BLaER1 treated with 17β-estradiol and CSF1 and Interleukin-3, amounts not matched to agents 10 nM and 100 nM (cell line): ENCODE measurements at regions not wholly inside any gene's neighbourhood (a gene's known extent, or its start where the extent isn't known, plus 50 kb on each side); places are given as distances from the start of the nearest gene placed in this dataset.
A peak's percentile ranks its signal among the peaks of the same experiment; 100 is the strongest.

ENCODE experiments used
- H3K27ac ChIP-seq, 11 experiments: shearing (Covaris generic); formaldehyde crosslinking; 2 replicates each; pipeline ENCODE4 v1.8.1; 2022
- H3K27me3 ChIP-seq, 11 experiments: shearing (Covaris generic); formaldehyde crosslinking; 2 replicates each; pipeline ENCODE4 v1.8.1; 2022
- H3K36me3 ChIP-seq, 11 experiments: shearing (Covaris generic); formaldehyde crosslinking; 2 replicates each; pipeline ENCODE4 v1.8.1; 2022
- H3K4me1 ChIP-seq, 10 experiments: shearing (Covaris generic); formaldehyde crosslinking; 2 replicates each; pipeline ENCODE4 v1.8.1; 2022
- H3K4me2 ChIP-seq, 11 experiments: shearing (Covaris generic); formaldehyde crosslinking; 2 replicates each; pipeline ENCODE4 v1.8.1; 2022
- H3K4me3 ChIP-seq, 10 experiments: shearing (Covaris generic); formaldehyde crosslinking; 2 replicates each; pipeline ENCODE4 v1.8.1; 2022
- H3K9ac ChIP-seq, 11 experiments: shearing (Covaris generic); formaldehyde crosslinking; 2 replicates each; pipeline ENCODE4 v1.8.1; 2022
- H3K9me3 ChIP-seq, 11 experiments: shearing (Covaris generic); formaldehyde crosslinking; replicated peaks in 1 of 11; 2 replicates each; pipeline ENCODE4 v1.8.1; 2022
- H4K20me1 ChIP-seq, 11 experiments: shearing (Covaris generic); formaldehyde crosslinking; 2 replicates each; pipeline ENCODE4 v1.8.1; 2022
- Cebpa-rat ChIP-seq, 11 experiments: shearing (Covaris generic); IDR thresholded peaks; 2 replicates each; pipeline ENCODE4 v1.8.1; 2022

- no peaks in the 10 kb centered on the region for H3K9me3 ChIP-seq
- H4K20me1 ChIP-seq: 0 out of 22 replicates have a peak, but pooled peaks cover 0 to 6% (median 0%) of the 10 kb centered on the region in 11 experiments
- no peak overlapping the region for H3K4me3 ChIP-seq
- H3K27ac ChIP-seq: no peak overlapping the region
- H3K27me3 ChIP-seq: no peaks in the 10 kb centered on the region
- TF ChIP-seq Cebpa-rat (IDR thresholded peaks at IDR 0.05): no peak
- no peaks in the 10 kb centered on the region for H3K36me3 ChIP-seq
- H3K4me1 ChIP-seq: peaks cover 0 to 23% (median 2%) of the 10 kb centered on the region in 10 experiments; a peak in 6 of 20 replicates
- H3K9ac ChIP-seq: no peak overlapping the region
- peak overlapping the region in 1 of 11 experiments; percentile 10; a peak in 1 of 22 replicates for H3K4me2 ChIP-seq
Measured at GRCh38 chr5:141787376-141787775, 90.8 kb downstream of the PCDH1 start.

- no peak overlapping the region for H3K4me2 ChIP-seq
- 0 out of 22 replicates have a peak, but pooled peaks cover 0 to 6% (median 0%) of the 10 kb centered on the region in 11 experiments for H4K20me1 ChIP-seq
- H3K9me3 ChIP-seq: no peaks in the 10 kb centered on the region
- no peak overlapping the region for H3K4me3 ChIP-seq
- no peak for TF ChIP-seq Cebpa-rat (IDR thresholded peaks at IDR 0.05)
- no peak overlapping the region for H3K9ac ChIP-seq
- H3K27me3 ChIP-seq: no peaks in the 10 kb centered on the region
- no peak overlapping the region for H3K27ac ChIP-seq
- no peaks in the 10 kb centered on the region for H3K36me3 ChIP-seq
- peaks cover 1 to 28% (median 4%) of the 10 kb centered on the region in 10 experiments; a peak in 15 of 20 replicates for H3K4me1 ChIP-seq
Measured at GRCh38 chr5:141786700-141787099, 91.5 kb downstream of the PCDH1 start.

GRCh38 chr5:141785711-141786110 lies 92.5 kb downstream of the PCDH1 start:
- H3K4me2 ChIP-seq: no peak overlapping the region
- no peaks in the 10 kb centered on the region for H3K27me3 ChIP-seq
- no peak overlapping the region for H3K9ac ChIP-seq
- no peaks in the 10 kb centered on the region for H3K36me3 ChIP-seq
- no peaks in the 10 kb centered on the region for H3K9me3 ChIP-seq
- TF ChIP-seq Cebpa-rat (IDR thresholded peaks at IDR 0.05): no peak
- peaks cover 6 to 37% (median 13%) of the 10 kb centered on the region in 10 experiments; a peak in 17 of 20 replicates for H3K4me1 ChIP-seq
- H3K27ac ChIP-seq: no peak overlapping the region
- H3K4me3 ChIP-seq: no peak overlapping the region
- H4K20me1 ChIP-seq: 0 out of 22 replicates have a peak, but pooled peaks cover 0 to 6% (median 0%) of the 10 kb centered on the region in 11 experiments

GRCh38 chr5:141785135-141785534 lies 93.1 kb downstream of the PCDH1 start:
- H4K20me1 ChIP-seq: 0 out of 22 replicates have a peak, but pooled peaks cover 0 to 6% (median 0%) of the 10 kb centered on the region in 11 experiments
- no peaks in the 10 kb centered on the region for H3K9me3 ChIP-seq
- H3K4me3 ChIP-seq: no peak overlapping the region
- no peaks in the 10 kb centered on the region for H3K36me3 ChIP-seq
- H3K4me1 ChIP-seq: peaks cover 6 to 43% (median 19%) of the 10 kb centered on the region in 10 experiments; a peak in 17 of 20 replicates
- no peaks in the 10 kb centered on the region for H3K27me3 ChIP-seq
- H3K4me2 ChIP-seq: no peak overlapping the region
- no peak overlapping the region for H3K9ac ChIP-seq
- TF ChIP-seq Cebpa-rat (IDR thresholded peaks at IDR 0.05): no peak
- H3K27ac ChIP-seq: no peak overlapping the region

- TF ChIP-seq Cebpa-rat (IDR thresholded peaks at IDR 0.05): no peak
Measured at GRCh38 chr5:141784529-141784928, 93.7 kb downstream of the PCDH1 start.

GRCh38 chr5:141783947-141784296 lies 94.3 kb downstream of the PCDH1 start:
- H3K27me3 ChIP-seq: no peaks in the 10 kb centered on the region

More at GRCh38 chr5:141784529-141784928, 93.7 kb downstream of the PCDH1 start:
- Histone ChIP-seq H3K4me3 (no peak overlapping the region), H3K9me3 (no peaks in the 10 kb centered on the region), H3K27me3 (no peaks in the 10 kb centered on the region), H3K4me1 (peaks cover 12 to 49% (median 25%) of the 10 kb centered on the region in 10 experiments), H3K27ac (no peak overlapping the region), H3K36me3 (no peaks in the 10 kb centered on the region), H3K4me2 (no peak overlapping the region), H3K9ac (no peak overlapping the region), H4K20me1 (0 out of 22 replicates have a peak, but pooled peaks cover 0 to 6% (median 0%) of the 10 kb centered on the region in 11 experiments)

GRCh38 chr5:141783005-141783946 lies 94.9 kb downstream of the PCDH1 start:
- H3K27ac ChIP-seq: peak overlapping the region in 2 of 11 experiments; percentile 3 to 28; a peak in 1 of 22 replicates
- no peaks in the 10 kb centered on the region for H3K9me3 ChIP-seq
- 0 out of 22 replicates have a peak, but pooled peaks cover 0 to 6% (median 0%) of the 10 kb centered on the region in 11 experiments for H4K20me1 ChIP-seq
- H3K4me1 ChIP-seq: peaks cover 24 to 61% (median 37%) of the 10 kb centered on the region in 10 experiments
- H3K4me3 ChIP-seq: no peak overlapping the region
- no peak overlapping the region for H3K9ac ChIP-seq
- 0 out of 22 replicates have a peak overlapping the region, but pooled peaks of 1 of the 11 experiments have one; percentile 10 for H3K4me2 ChIP-seq
- no peak for TF ChIP-seq Cebpa-rat (IDR thresholded peaks at IDR 0.05)
- no peaks in the 10 kb centered on the region for H3K36me3 ChIP-seq
- no peaks in the 10 kb centered on the region for H3K27me3 ChIP-seq

More at GRCh38 chr5:141783947-141784296, 94.3 kb downstream of the PCDH1 start:
- H3K4me2 ChIP-seq: no peak overlapping the region
- H3K27ac ChIP-seq: no peak overlapping the region
- TF ChIP-seq Cebpa-rat (IDR thresholded peaks at IDR 0.05): no peak
- H3K9ac ChIP-seq: no peak overlapping the region
- H3K4me1 ChIP-seq: peaks cover 18 to 55% (median 31%) of the 10 kb centered on the region in 10 experiments
- H3K9me3 ChIP-seq: no peaks in the 10 kb centered on the region
- 0 out of 22 replicates have a peak, but pooled peaks cover 0 to 6% (median 0%) of the 10 kb centered on the region in 11 experiments for H4K20me1 ChIP-seq
- H3K36me3 ChIP-seq: no peaks in the 10 kb centered on the region
- H3K4me3 ChIP-seq: no peak overlapping the region

DNA sequence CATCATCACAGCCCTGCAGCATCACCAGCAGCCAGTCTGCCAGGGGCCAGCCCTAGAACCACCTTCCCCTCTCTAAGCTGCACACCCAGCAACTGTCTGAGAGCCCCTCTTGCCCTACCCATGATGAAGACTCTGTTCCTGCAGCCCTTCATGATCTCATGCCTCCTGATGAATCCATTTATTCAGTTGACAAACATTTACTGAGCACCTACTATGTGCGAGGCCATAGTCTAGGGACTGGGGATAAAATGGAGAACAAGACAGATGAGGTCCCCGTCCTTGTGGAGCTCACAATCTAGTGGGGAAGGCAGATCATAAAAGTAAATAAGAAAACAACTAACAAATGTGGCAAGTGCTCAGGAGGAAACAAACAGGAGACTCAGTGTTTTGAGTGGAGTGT lies 96.3 kb downstream of the PCDH1 start:
- Histone ChIP-seq H3K27me3 (no peaks in the 10 kb centered on the region), H3K4me3 (no peak overlapping the region), H3K4me2 (peak overlapping the region in 8 of 11 experiments; percentile 47 to 87 (median 79); a peak in 10 of 22 replicates), H3K27ac (no peak overlapping the region), H3K9ac (no peak overlapping the region), H3K36me3 (no peaks in the 10 kb centered on the region), H3K9me3 (no peaks in the 10 kb centered on the region), H4K20me1 (peaks cover 0 to 6% (median 0%) of the 10 kb centered on the region in 11 experiments; a peak in 2 of 22 replicates), H3K4me1 (peaks cover 25 to 61% (median 44%) of the 10 kb centered on the region in 10 experiments)
- TF ChIP-seq Cebpa-rat (IDR thresholded peaks at IDR 0.05): no peak
